PFSK-1 (cell line): ENCODE measurements at regions not wholly inside any gene's neighbourhood (a gene's known extent, or its start where the extent isn't known, plus 50 kb on each side); places are given as distances from the start of the nearest gene placed in this dataset.

ENCODE experiments used
- POLR2AphosphoS5 ChIP-seq: IDR thresholded peaks from 2 replicates; pipeline ENCODE4 v1.6.1; 2012; ENCODE audit warnings: low read depth, mild to moderate bottlenecking, control low read depth, low read length, moderate library complexity
- REST ChIP-seq, 2 experiments: IDR thresholded peaks; 2 replicates each; pipeline versions ENCODE4 v1.6.1 to v1.8.0; 2011 to 2012; ENCODE audit warnings: low read depth in 2 of 2, low read length in 2 of 2, control low read depth in 1 of 2, inconsistent platforms in 1 of 2, mild to moderate bottlenecking in 1 of 2, moderate library complexity in 1 of 2; ENCODE audit not compliant: insufficient read depth in 1 of 2
- SIN3A ChIP-seq: IDR thresholded peaks from 2 replicates; pipeline ENCODE4 v1.6.1; 2012; ENCODE audit warnings: mild to moderate bottlenecking, low read length, moderate library complexity, borderline replicate concordance; ENCODE audit not compliant: insufficient read depth
- TAF1 ChIP-seq: IDR thresholded peaks from 2 replicates; pipeline ENCODE4 v1.6.1; 2012; ENCODE audit warnings: low read length, control low read depth, borderline replicate concordance; ENCODE audit not compliant: insufficient read depth

- TF ChIP-seq POLR2AphosphoS5 (no peak), REST (IDR thresholded peaks at IDR 0.05; ENCODE audit: insufficient read depth in 1 of 2, low read depth in 2 of 2, low read length in 2 of 2) (no peak), TAF1 (no peak), SIN3A (no peak)
These were observed 294.2 kb downstream of the ZNF536 start for GRCh38 chr19:30666301-30666803.
